GM12875 (cell line): ENCODE measurements at regions not wholly inside any gene's neighbourhood (a gene's known extent, or its start where the extent isn't known, plus 50 kb on each side); places are given as distances from the start of the nearest gene placed in this dataset.

Experiments
- H3K4me3 ChIP-seq: one replicate; pipeline ENCODE4 v1.5.1; 2011; ENCODE audit warnings: low read depth, low read length, control low read depth
- CTCF ChIP-seq: IDR thresholded peaks from 2 replicates; pipeline ENCODE4 v1.5.1; 2011; ENCODE audit warnings: low read depth, mild to moderate bottlenecking, control low read depth, inconsistent platforms, low read length, moderate library complexity, borderline replicate concordance; ENCODE audit not compliant: insufficient read depth

GRCh38 chr3:135907422-135908165 is 57.9 kb upstream of the PPP2R3A start:
- H3K4me3 ChIP-seq: no peak overlapping the region
- no peak for TF ChIP-seq CTCF

GRCh38 chr3:135908225-135908624 is 57.3 kb upstream of the PPP2R3A start:
- no peak overlapping the region for H3K4me3 ChIP-seq
- no peak for TF ChIP-seq CTCF

DNA sequence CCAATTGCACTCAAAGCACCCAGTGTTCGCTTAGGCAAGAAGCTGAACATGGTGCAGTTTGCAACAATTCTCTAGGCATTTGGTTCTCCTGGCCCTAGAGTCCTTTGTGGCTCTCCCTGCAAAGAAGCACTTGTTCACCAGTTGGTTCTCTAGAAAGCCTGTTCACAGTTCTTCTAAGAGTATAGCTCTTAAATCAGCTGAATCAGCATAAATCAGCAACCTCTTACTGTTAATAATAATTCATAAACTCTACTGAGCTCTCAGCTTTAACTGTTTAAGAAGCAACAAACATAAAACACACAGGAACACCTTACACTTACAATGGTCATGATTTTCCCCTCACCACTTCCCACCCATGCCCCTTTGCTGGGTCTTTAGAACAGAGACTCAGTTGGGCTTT is 56.8 kb upstream of the PPP2R3A start:
- H3K4me3 ChIP-seq: no peak overlapping the region
- TF ChIP-seq CTCF: no peak

- no peak overlapping the region for H3K4me3 ChIP-seq
- no peak for TF ChIP-seq CTCF
These were observed 54.4 kb upstream of the PPP2R3A start for GRCh38 chr3:135911110-135911509.

GRCh38 chr3:135915206-135915605 is 50.3 kb upstream of the PPP2R3A start:
- TF ChIP-seq CTCF: no peak

More at GRCh38 chr3:135915206-135915605, 50.3 kb upstream of the PPP2R3A start:
- H3K4me3 ChIP-seq: no peak overlapping the region
